HG03354 (cell line): ENCODE measurements at regions not wholly inside any gene's neighbourhood (a gene's known extent, or its start where the extent isn't known, plus 50 kb on each side); places are given as distances from the start of the nearest gene placed in this dataset.

Experiments
- ATAC-seq: cut with Tn5 transposase; IDR thresholded peaks from one replicate; pipeline ENCODE4 v1.9.1; 2021; ENCODE audit warnings: mild to moderate bottlenecking; ENCODE audit not compliant: unreplicated experiment, poor library complexity, severe bottlenecking

GRCh38 chr5:176173647-176174046 is 64.6 kb upstream of the SIMC1 start:
- ATAC-seq, result no peak

- no peak for ATAC-seq
These were observed 63.7 kb upstream of the SIMC1 start for GRCh38 chr5:176174345-176175025.

- ATAC-seq, result no peak
These were observed 62.9 kb upstream of the SIMC1 start for GRCh38 chr5:176175101-176175852.

GRCh38 chr5:176176231-176176630 is 62.0 kb upstream of the SIMC1 start:
- ATAC-seq, result no peak

GRCh38 chr5:176178789-176179188 is 59.4 kb upstream of the SIMC1 start:
- no peak for ATAC-seq

- ATAC-seq, result no peak
These were observed 57.9 kb upstream of the SIMC1 start for GRCh38 chr5:176180339-176180738.

GRCh38 chr5:176180781-176181180 is 57.4 kb upstream of the SIMC1 start:
- ATAC-seq, result no peak

- ATAC-seq, result no peak
These were observed 56.9 kb upstream of the SIMC1 start for GRCh38 chr5:176181271-176181855.

- ATAC-seq, result no peak
These were observed 54.7 kb upstream of the SIMC1 start for GRCh38 chr5:176183321-176184074.

- ATAC-seq, result no peak
These were observed 53.6 kb upstream of the SIMC1 start for GRCh38 chr5:176184608-176185132.

- ATAC-seq, result no peak
These were observed 53.0 kb upstream of the SIMC1 start for GRCh38 chr5:176185133-176185733.

GRCh38 chr5:176186107-176186506 is 52.1 kb upstream of the SIMC1 start:
- ATAC-seq, result no peak

- no peak for ATAC-seq
These were observed 50.8 kb upstream of the SIMC1 start for GRCh38 chr5:176187276-176188062.

GRCh38 chr5:176188085-176188484 is 50.1 kb upstream of the SIMC1 start:
- ATAC-seq, result no peak
